SK-N-SH (cell line): ENCODE measurements at regions not wholly inside any gene's neighbourhood (a gene's known extent, or its start where the extent isn't known, plus 50 kb on each side); places are given as distances from the start of the nearest gene placed in this dataset.

Experiments used
- CTCF ChIA-PET: fragments of 300-600, 350-600 bp; formaldehyde crosslinking; extraction: SDS; loops from one replicate; lab custom pipeline; 2021; lab: Yijun Ruan, JAX
- POLR2A ChIA-PET: fragments of 350-600 bp; sonication (Branson Sonifier 250); formaldehyde crosslinking; extraction: SDS; loops from one replicate; lab custom pipeline; 2020; ENCODE audit warnings: antibody characterized with exemption, inconsistent platforms; lab: Yijun Ruan, JAX
- DNase-seq: peaks from one replicate; pipeline ENCODE4 v3.0.0; 2012
- H2AFZ ChIP-seq: fragments of 200-600 bp; sonication (generic); 2 replicates; pipeline ENCODE4 v1.8.1; 2016; ENCODE audit warnings: antibody characterized with exemption, mild to moderate bottlenecking, low read depth
- H3F3A ChIP-seq: fragments of 200-600 bp; sonication (generic); replicated peaks from 2 replicates; pipeline ENCODE3; 2016; ENCODE audit warnings: antibody characterized with exemption, mild to moderate bottlenecking; ENCODE audit not compliant: insufficient read depth
- H3K27ac ChIP-seq, 2 experiments: fragments of 200-500 bp in 1 of 2; fragments of 200-600 bp in 1 of 2; sonication (Bioruptor generic) in 1 of 2; sonication (generic), shearing (Covaris generic) in 1 of 2; 2 replicates each; pipeline versions ENCODE4 v1.5.1 to v1.6.1; 2014 to 2016; ENCODE audit warnings: low read depth in 2 of 2, inconsistent platforms in 1 of 2, low read length in 1 of 2, mild to moderate bottlenecking in 1 of 2, mixed read lengths in 1 of 2
- H3K27me3 ChIP-seq: fragments of 200-600 bp; sonication (generic), shearing (Covaris generic); 2 replicates; pipeline ENCODE4 v1.6.1; 2016; ENCODE audit warnings: mixed run types; ENCODE audit not compliant: insufficient read depth
- H3K36me3 ChIP-seq, 2 experiments: fragments of 200-500 bp in 1 of 2; fragments of 200-600 bp in 1 of 2; sonication (Bioruptor generic) in 1 of 2; sonication (generic) in 1 of 2; replicated peaks in 1 of 2; 2 replicates each; pipeline versions ENCODE3 to v1.5.1; 2014 to 2016; ENCODE audit warnings: low read length in 1 of 2, mild to moderate bottlenecking in 1 of 2; ENCODE audit not compliant: insufficient read depth in 2 of 2, control insufficient read depth in 1 of 2
- H3K4me1 ChIP-seq, 2 experiments: fragments of 200-500 bp in 1 of 2; fragments of 200-600 bp in 1 of 2; sonication (Bioruptor generic) in 1 of 2; sonication (generic), shearing (Covaris generic) in 1 of 2; 2 replicates each; pipeline versions ENCODE4 v1.5.1 to v1.6.1; 2014 to 2016; ENCODE audit warnings: low read depth in 1 of 2, low read length in 1 of 2, mixed run types in 1 of 2; ENCODE audit not compliant: insufficient read depth in 2 of 2, control insufficient read depth in 1 of 2
- H3K4me2 ChIP-seq: fragments of 200-600 bp; sonication (generic), shearing (Covaris generic); 2 replicates; pipeline ENCODE4 v1.6.1; 2017; ENCODE audit warnings: mixed run types
- H3K4me3 ChIP-seq, 2 experiments: fragments of 200-500 bp in 1 of 2; fragments of 200-600 bp in 1 of 2; sonication (Bioruptor generic) in 1 of 2; sonication (generic), shearing (Covaris generic) in 1 of 2; 2 replicates each; pipeline versions ENCODE4 v1.5.1 to v1.8.1; 2014 to 2016; ENCODE audit warnings: low read depth in 2 of 2, inconsistent platforms in 1 of 2, low read length in 1 of 2, mild to moderate bottlenecking in 1 of 2, mixed read lengths in 1 of 2, moderate library complexity in 1 of 2
- H3K79me2 ChIP-seq: fragments of 200-600 bp; sonication (generic); 2 replicates; pipeline ENCODE4 v1.8.1; 2017; ENCODE audit warnings: mild to moderate bottlenecking; ENCODE audit not compliant: insufficient read depth
- H3K9ac ChIP-seq: fragments of 200-600 bp; sonication (generic); 2 replicates; pipeline ENCODE4 v1.6.1; 2017; ENCODE audit warnings: mixed run types
- H3K9me2 ChIP-seq: fragments of 200-600 bp; sonication (generic); 2 replicates; pipeline ENCODE4 v1.6.1; 2017; ENCODE audit warnings: mixed run types
- H3K9me3 ChIP-seq: fragments of 200-600 bp; sonication (generic); 2 replicates; pipeline ENCODE4 v1.6.1; 2017; ENCODE audit warnings: mixed run types, mild to moderate bottlenecking, moderate library complexity
- H4K20me1 ChIP-seq: fragments of 200-600 bp; sonication (generic); 2 replicates; pipeline ENCODE4 v1.6.1; 2017; ENCODE audit warnings: mild to moderate bottlenecking, mixed run types; ENCODE audit not compliant: insufficient read depth
- CTCF ChIP-seq: fragments of 200-600 bp; sonication (generic); IDR thresholded peaks from 2 replicates; pipeline ENCODE4 v1.6.1; 2017; ENCODE audit warnings: antibody characterized with exemption, mild to moderate bottlenecking, moderate library complexity
- ELF1 ChIP-seq: IDR thresholded peaks from 2 replicates; pipeline ENCODE4 v1.4.0; 2012
- FOSL2 ChIP-seq: IDR thresholded peaks from 2 replicates; pipeline ENCODE4 v1.4.0; 2012; ENCODE audit warnings: low read depth, mild to moderate bottlenecking, moderate library complexity, borderline replicate concordance
- FOXJ3 ChIP-seq: sonication (generic); formaldehyde crosslinking; IDR thresholded peaks from 2 replicates; pipeline ENCODE4 v1.5.1; 2020; ENCODE audit warnings: mild to moderate bottlenecking, missing genetic modification reagents
- FOXM1 ChIP-seq: IDR thresholded peaks from 2 replicates; pipeline ENCODE4 v1.4.0; 2012; ENCODE audit warnings: low read depth, mild to moderate bottlenecking
- GATA2 ChIP-seq: sonication (generic); formaldehyde crosslinking; IDR thresholded peaks from 2 replicates; pipeline ENCODE4 v1.5.0; 2020; ENCODE audit warnings: mild to moderate bottlenecking, missing genetic modification reagents
- MXI1 ChIP-seq: IDR thresholded peaks from 2 replicates; pipeline ENCODE4 v1.6.1; 2012; ENCODE audit warnings: mild to moderate bottlenecking, low read depth, low read length, improper control_type of control experiment
- NFIC ChIP-seq: IDR thresholded peaks from 2 replicates; pipeline ENCODE4 v1.4.0; 2012; ENCODE audit warnings: borderline replicate concordance
- PBX3 ChIP-seq: IDR thresholded peaks from 2 replicates; pipeline ENCODE4; 2012
- POLR2AphosphoS5 ChIP-seq: IDR thresholded peaks from 2 replicates; pipeline ENCODE4 v1.6.1; 2012; ENCODE audit warnings: low read depth, low read length
- TAF1 ChIP-seq: IDR thresholded peaks from 2 replicates; pipeline ENCODE4 v1.6.1; 2012; ENCODE audit warnings: low read depth, mild to moderate bottlenecking, low read length, moderate library complexity, borderline replicate concordance
- TCF12 ChIP-seq: IDR thresholded peaks from 2 replicates; pipeline ENCODE4 v1.4.0; 2012
- TEAD4 ChIP-seq: IDR thresholded peaks from 2 replicates; pipeline ENCODE4 v1.4.0; 2012; ENCODE audit warnings: mild to moderate bottlenecking, borderline replicate concordance; ENCODE audit not compliant: insufficient read depth
- YY1 ChIP-seq: IDR thresholded peaks from 2 replicates; pipeline ENCODE4 v1.4.0; 2012; ENCODE audit warnings: low read depth, mild to moderate bottlenecking
- WGBS: methylation state at CpG from one replicate; pipeline ENCODE4 v1.1.6; 2017; ENCODE audit warnings: low lambda C conversion rate; 5-methylcytosine and 5-hydroxymethylcytosine counted together
- TF ChIP-seq, protein P1 (sequence below): IDR thresholded peaks from 2 replicates; pipeline ENCODE4 v1.4.0; 2012; ENCODE audit warnings: low read depth

DNA sequence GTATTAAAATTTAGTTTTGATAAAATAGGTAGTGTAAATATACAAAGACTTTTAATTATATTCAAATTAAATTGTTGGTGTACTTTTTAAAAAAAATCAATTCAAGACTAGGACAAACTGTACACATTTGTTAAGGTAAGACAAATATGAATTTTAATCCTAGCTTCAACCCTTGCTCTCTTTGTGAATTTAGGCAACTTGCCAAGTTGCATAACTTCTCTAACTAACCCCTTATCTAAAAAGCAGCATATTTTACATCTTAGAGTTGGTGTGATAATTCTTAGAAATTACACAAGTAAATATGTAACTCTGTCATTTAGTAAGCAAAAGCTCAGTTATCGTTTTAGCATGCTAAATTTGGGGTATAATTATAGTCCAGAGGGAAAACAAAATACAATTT, 78.1 kb upstream of the FSTL5 start:
- no peak for TF ChIP-seq TAF1
- no peak for TF ChIP-seq FOXM1
- no peak for TF ChIP-seq PBX3
- no peak for TF ChIP-seq FOSL2
- no peak for TF ChIP-seq CTCF
- TF ChIP-seq TCF12 = no peak
- no peak for TF ChIP-seq GATA2 (CRISPR knock-in tag)
- TF ChIP-seq FOXJ3 (CRISPR knock-in tag) = no peak
- no peak for TF ChIP-seq YY1
- 13% methylated on average over 1 of the region's 1 CpG for WGBS
- H3K79me2 ChIP-seq = no peaks in the 10 kb centered on the region
- no peak for DNase-seq
- H3K27ac ChIP-seq = no peak overlapping the region
- POLR2A ChIA-PET = no interaction called here
- CTCF ChIA-PET = no interaction called here
- H3K9ac ChIP-seq = no peak overlapping the region
- H3K9me2 ChIP-seq = no peaks in the 10 kb centered on the region
- no peaks in the 10 kb centered on the region for H3K9me3 ChIP-seq
- no peaks in the 10 kb centered on the region for H3F3A ChIP-seq
- H3K36me3 ChIP-seq = no peaks in the 10 kb centered on the region
- no peaks in the 10 kb centered on the region for H3K4me1 ChIP-seq
- no peak overlapping the region for H3K4me2 ChIP-seq
- no peaks in the 10 kb centered on the region for H4K20me1 ChIP-seq
- H2AFZ ChIP-seq = no peak overlapping the region
- no peak overlapping the region for H3K4me3 ChIP-seq
- H3K27me3 ChIP-seq = no peaks in the 10 kb centered on the region

GRCh38 chr4:162239992-162240769, 76.4 kb upstream of the FSTL5 start:
- H3F3A ChIP-seq = no peaks in the 10 kb centered on the region
- no peak for TF ChIP-seq MXI1
- TF ChIP-seq GATA2 (CRISPR knock-in tag) = no peak
- no peak for TF ChIP-seq YY1
- TF ChIP-seq, protein P1, sequence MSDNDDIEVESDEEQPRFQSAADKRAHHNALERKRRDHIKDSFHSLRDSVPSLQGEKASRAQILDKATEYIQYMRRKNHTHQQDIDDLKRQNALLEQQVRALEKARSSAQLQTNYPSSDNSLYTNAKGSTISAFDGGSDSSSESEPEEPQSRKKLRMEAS = no peak
- no peak for TF ChIP-seq NFIC
- no peak for TF ChIP-seq POLR2AphosphoS5
- TF ChIP-seq PBX3 = no peak
- TF ChIP-seq ELF1 = no peak
- TF ChIP-seq TEAD4 = no peak
- TF ChIP-seq FOXJ3 (CRISPR knock-in tag) = no peak
- H3K4me1 ChIP-seq = no peaks in the 10 kb centered on the region
- no peak overlapping the region for H3K9ac ChIP-seq
- DNase-seq = no peak
- H3K27ac ChIP-seq = no peak overlapping the region
- H3K36me3 ChIP-seq = no peaks in the 10 kb centered on the region
- no peak overlapping the region for H2AFZ ChIP-seq
- H3K27me3 ChIP-seq = no peaks in the 10 kb centered on the region
- ChIA-PET CTCF (no interaction called here), POLR2A (no interaction called here)
- H3K79me2 ChIP-seq = no peaks in the 10 kb centered on the region
- 67% methylated on average over 5 of the region's 5 CpGs for WGBS
- no peaks in the 10 kb centered on the region for H3K9me2 ChIP-seq
- H3K4me2 ChIP-seq = no peak overlapping the region
- H3K4me3 ChIP-seq = no peak overlapping the region
- H3K9me3 ChIP-seq = no peaks in the 10 kb centered on the region
- no peaks in the 10 kb centered on the region for H4K20me1 ChIP-seq
